Astrocyte (in vitro differentiated cells and primary cell): ENCODE measurements at regions not wholly inside any gene's neighbourhood (a gene's known extent, or its start where the extent isn't known, plus 50 kb on each side); places are given as distances from the start of the nearest gene placed in this dataset.

ENCODE experiments used
- CTCF ChIP-seq: IDR thresholded peaks from 2 replicates; pipeline ENCODE4 v1.5.1; 2011; ENCODE audit warnings: low read depth, mild to moderate bottlenecking, inconsistent platforms, low read length, moderate library complexity; ENCODE audit not compliant: insufficient read depth
- EZH2 ChIP-seq: IDR thresholded peaks from 2 replicates; pipeline ENCODE4 v1.6.1; 2012; ENCODE audit warnings: mild to moderate bottlenecking, low read length, inconsistent platforms; ENCODE audit not compliant: insufficient read depth

- no peak for TF ChIP-seq CTCF
- no peak for TF ChIP-seq EZH2
Observed at GRCh38 chr18:7349181-7349837, 118.4 kb downstream of the LRRC30 start.
